ENCODE measurements at regions not wholly inside any gene's neighbourhood (a gene's known extent, or its start where the extent isn't known, plus 50 kb on each side); places are given as distances from the start of the nearest gene placed in this dataset.
A peak's percentile ranks its signal among the peaks of the same experiment; 100 is the strongest.

DNA sequence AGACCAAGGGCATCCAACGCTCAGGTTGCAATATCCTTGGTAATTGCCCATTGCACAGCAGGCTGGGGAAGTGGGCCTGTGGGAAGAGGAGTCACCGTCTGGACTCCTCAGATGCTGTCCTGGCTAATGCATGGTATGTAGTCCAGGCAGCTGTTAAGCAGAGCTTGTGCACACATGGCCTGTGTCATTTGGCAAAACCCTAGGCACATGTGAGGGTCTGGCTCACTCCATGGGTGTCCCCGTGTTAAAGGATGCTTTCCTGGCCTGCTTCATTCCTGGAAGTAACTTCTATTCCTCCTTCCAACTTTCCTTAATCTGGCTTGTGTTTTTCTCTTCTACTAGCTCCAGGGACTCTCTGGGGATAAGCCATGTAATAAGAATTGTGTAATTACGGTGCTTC is 378.0 kb upstream of the CA10 start:
- H3K27me3 ChIP-seq: no peaks in the 10 kb centered on the region
- ATAC-seq (no peak), DNase-seq (no peak)
- no peaks in the 10 kb centered on the region for H3K9me3 ChIP-seq
- no peak overlapping the region for H3K27ac ChIP-seq
- H3K36me3 ChIP-seq: no peaks in the 10 kb centered on the region
- no peak overlapping the region for H3K4me3 ChIP-seq
- H3K4me1 ChIP-seq: no peaks in the 10 kb centered on the region
- intact Hi-C loops (cut with DNase I): no loop called here
- TF ChIP-seq, protein P1, sequence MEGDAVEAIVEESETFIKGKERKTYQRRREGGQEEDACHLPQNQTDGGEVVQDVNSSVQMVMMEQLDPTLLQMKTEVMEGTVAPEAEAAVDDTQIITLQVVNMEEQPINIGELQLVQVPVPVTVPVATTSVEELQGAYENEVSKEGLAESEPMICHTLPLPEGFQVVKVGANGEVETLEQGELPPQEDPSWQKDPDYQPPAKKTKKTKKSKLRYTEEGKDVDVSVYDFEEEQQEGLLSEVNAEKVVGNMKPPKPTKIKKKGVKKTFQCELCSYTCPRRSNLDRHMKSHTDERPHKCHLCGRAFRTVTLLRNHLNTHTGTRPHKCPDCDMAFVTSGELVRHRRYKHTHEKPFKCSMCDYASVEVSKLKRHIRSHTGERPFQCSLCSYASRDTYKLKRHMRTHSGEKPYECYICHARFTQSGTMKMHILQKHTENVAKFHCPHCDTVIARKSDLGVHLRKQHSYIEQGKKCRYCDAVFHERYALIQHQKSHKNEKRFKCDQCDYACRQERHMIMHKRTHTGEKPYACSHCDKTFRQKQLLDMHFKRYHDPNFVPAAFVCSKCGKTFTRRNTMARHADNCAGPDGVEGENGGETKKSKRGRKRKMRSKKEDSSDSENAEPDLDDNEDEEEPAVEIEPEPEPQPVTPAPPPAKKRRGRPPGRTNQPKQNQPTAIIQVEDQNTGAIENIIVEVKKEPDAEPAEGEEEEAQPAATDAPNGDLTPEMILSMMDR (IDR thresholded peaks at IDR 0.05): no peak

DNA sequence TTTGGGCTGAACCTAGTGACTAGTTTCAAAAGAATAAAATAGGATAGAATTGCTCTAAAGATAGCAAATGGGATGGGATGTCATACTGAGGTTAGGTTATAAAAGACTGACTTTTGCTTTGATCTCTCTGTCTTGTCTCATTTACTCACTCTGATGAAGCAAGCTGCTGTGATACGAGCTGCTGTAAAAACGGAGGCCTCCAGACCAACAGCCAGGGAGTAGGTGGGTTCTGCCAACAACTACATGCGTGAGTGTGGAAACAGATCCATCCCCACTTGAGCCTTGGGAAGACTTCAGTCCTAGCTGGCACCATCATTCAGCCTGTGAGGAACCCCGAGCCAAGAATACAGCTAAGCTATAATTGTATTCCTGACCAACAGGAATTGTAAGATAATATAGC is 373.9 kb upstream of the CA10 start:
- Histone ChIP-seq H3K9me3 (no peaks in the 10 kb centered on the region), H3K4me3 (no peak overlapping the region), H3K27me3 (no peaks in the 10 kb centered on the region), H3K27ac (no peak overlapping the region), H3K4me1 (no peaks in the 10 kb centered on the region), H3K36me3 (no peaks in the 10 kb centered on the region)
- TF ChIP-seq, protein P1 (IDR thresholded peaks at IDR 0.05): no peak
- no peak for ATAC-seq
- intact Hi-C loops (cut with DNase I): no loop called here
- no peak for DNase-seq

DNA sequence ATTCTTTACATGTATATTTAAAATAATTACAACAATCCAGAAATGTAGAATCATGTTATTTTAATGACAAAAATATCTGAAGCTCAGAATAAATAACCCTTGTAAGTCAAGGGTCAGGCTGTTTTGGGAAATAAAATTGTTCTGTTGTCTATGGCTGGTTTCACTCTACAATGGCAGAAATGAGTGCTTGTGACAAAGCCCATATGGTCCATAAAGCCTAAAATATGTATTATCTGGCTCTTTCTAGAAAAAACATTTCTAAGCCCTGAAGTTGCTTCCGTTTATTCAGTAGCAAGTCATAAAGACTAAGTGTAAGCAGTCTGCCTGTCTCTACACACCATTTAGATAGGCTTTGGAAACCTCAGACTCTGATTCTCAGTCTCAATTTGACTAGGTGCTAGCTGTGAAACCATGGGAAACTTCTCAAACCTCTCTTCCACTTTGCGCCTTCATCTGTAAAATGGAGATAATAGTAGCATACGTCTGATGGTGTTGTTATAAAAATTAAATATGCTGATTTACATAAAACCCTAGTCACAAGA is 365.7 kb upstream of the CA10 start:
- intact Hi-C loops (cut with DNase I): no loop called here
- H3K4me1 ChIP-seq: no peaks in the 10 kb centered on the region
- no peaks in the 10 kb centered on the region for H3K36me3 ChIP-seq
- TF ChIP-seq, protein P1 (IDR thresholded peaks at IDR 0.05): no peak
- no peak overlapping the region for H3K4me3 ChIP-seq
- no peak overlapping the region for H3K27ac ChIP-seq
- no peaks in the 10 kb centered on the region for H3K9me3 ChIP-seq
- DNase-seq (peak in 2 of 4 donors; percentile 26 to 36), ATAC-seq (no peak)
- H3K27me3 ChIP-seq: no peaks in the 10 kb centered on the region

DNA sequence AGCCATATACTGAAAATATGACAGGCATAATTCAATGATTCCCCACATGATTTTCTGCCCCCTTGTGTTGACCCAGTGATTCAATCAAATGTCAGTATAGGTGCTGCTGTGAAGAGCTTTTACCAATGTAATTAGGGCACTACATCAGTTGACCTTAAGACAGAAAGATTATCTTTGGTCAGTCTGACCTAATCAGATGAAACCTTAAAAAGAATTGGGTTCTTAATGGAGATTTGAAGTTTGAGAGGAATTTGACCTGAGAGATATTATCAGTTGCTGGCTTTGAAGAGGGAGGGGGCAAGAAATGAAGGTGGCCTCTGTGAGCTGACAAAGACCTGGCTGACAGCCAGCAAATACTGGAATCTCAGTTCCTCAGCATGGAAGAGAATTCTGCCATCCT is 358.7 kb upstream of the CA10 start:
- H3K27me3 ChIP-seq: no peaks in the 10 kb centered on the region
- H3K4me3 ChIP-seq: no peak overlapping the region
- TF ChIP-seq, protein P1 (IDR thresholded peaks at IDR 0.05): no peak
- no peak overlapping the region for H3K27ac ChIP-seq
- H3K36me3 ChIP-seq: no peaks in the 10 kb centered on the region
- intact Hi-C loops (cut with DNase I): no loop called here
- DNase-seq: no peak
- ATAC-seq: no peak
- H3K4me1 ChIP-seq: no peaks in the 10 kb centered on the region
- H3K9me3 ChIP-seq: no peaks in the 10 kb centered on the region

DNA sequence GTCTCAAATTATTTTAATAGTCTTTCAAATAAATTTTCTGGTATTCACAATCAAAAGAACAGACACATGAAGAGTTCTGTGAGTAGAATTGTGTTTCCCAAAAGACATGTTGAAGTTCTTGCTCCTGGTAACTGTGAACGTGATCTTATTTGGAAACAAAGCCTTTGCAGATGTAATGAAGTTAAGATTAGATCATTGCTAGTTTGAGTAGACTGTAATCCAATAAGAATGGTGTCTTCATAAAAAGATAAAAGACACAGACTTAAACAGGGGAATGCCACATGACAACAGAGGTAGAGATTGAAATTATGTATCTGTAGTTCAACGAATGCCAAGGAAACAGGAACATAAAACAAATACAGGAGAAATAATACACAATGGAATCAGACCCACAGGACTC is 357.4 kb upstream of the CA10 start:
- no peak for DNase-seq
- peaks cover 0 to 4% of the 10 kb centered on the region in 2 donors for H3K9me3 ChIP-seq
- TF ChIP-seq, protein P1 (IDR thresholded peaks at IDR 0.05): no peak
- H3K4me3 ChIP-seq: no peak overlapping the region
- ATAC-seq: no peak
- intact Hi-C loops (cut with DNase I): no loop called here
- no peaks in the 10 kb centered on the region for H3K4me1 ChIP-seq
- no peaks in the 10 kb centered on the region for H3K36me3 ChIP-seq
- no peaks in the 10 kb centered on the region for H3K27me3 ChIP-seq
- H3K27ac ChIP-seq: no peak overlapping the region

Data from left lung (tissue), 4 donors.